Head of caudate nucleus (tissue), 42 donors: ENCODE measurements at regions not wholly inside any gene's neighbourhood (a gene's known extent, or its start where the extent isn't known, plus 50 kb on each side); places are given as distances from the start of the nearest gene placed in this dataset.
"Not testable (repeated sequence)": the region's sequence is repeated elsewhere in the genome, so short reads cannot be mapped to it uniquely, and the experiment has no call there.

Source experiments
- DNase-seq, 42 donors: peaks; one replicate each; pipeline versions ENCODE4 v3.0.0 to v3.0.0-alpha.2; 2020 to 2021; ENCODE audit warnings: mixed read lengths in 7 of 42
- intact Hi-C: fragments of 100-400 bp; cut with DNase I; formaldehyde crosslinking; loops from one replicate; pipeline ENCODE4 v1.15.0; 2022

- intact Hi-C loops: no loop called here
Measured at GRCh38 chrX:18102006-18102405, 118.7 kb downstream of the BEND2 start.

DNA sequence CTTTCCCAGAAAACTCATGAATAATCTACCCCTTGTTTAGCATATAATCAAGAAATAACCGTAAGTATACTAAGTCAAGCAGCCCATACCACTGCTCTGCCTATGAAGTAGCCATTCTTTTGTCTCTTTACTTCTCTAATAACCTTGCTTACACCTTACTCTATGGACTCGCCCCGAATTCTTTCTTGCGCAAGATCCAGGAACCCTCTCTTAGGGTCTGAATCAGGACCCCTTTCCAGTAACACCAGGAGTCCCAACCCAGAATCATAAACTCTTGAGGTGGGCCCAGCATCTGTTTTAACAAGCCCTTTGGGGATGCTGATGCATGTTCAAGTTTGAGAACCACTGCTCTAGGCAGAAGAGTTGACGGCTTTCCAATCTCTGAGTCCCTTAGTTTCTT, 119.6 kb downstream of the BEND2 start:
- intact Hi-C loops: no loop called here
- no peak for DNase-seq

More at GRCh38 chrX:18102006-18102405, 118.7 kb downstream of the BEND2 start:
- no peak for DNase-seq

- intact Hi-C loops: no loop called here
- DNase-seq: no peak
Measured at GRCh38 chrX:18099745-18100144, 120.9 kb downstream of the BEND2 start.

DNA sequence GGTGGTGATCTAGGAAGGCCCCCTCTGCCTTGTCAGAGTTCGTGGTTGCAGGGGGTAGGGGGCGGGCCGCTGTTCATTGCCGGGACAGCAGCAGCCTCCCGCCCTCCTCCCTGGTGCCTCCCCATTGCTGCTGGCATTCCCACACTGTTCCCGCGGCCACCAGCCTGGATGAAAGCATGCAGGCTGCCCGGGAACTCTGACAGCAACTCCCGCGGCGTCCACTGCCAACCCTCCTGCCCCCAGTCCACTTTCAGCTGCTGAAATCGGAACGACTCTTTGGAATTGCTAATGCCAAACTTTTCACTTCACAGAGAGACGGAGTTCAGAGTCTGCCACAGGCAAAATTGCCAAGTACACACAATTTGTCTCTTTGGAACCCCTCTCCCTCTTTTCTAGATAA, 121.9 kb downstream of the BEND2 start:
- DNase-seq: peak in 32 of 42 donors; percentile 1 to 44 (median 21)
- intact Hi-C loops: no loop called here

- intact Hi-C loops: no loop called here
Measured at GRCh38 chrX:18076434-18076833, 144.3 kb downstream of the BEND2 start.

GRCh38 chrX:18075603-18076002, 145.1 kb downstream of the BEND2 start:
- DNase-seq: no peak
- intact Hi-C loops: no loop called here

More at GRCh38 chrX:18076434-18076833, 144.3 kb downstream of the BEND2 start:
- no peak for DNase-seq

- intact Hi-C loops, DNase-seq: not testable (repeated sequence)
Measured at GRCh38 chrX:18068045-18068444, 152.6 kb downstream of the BEND2 start.

DNA sequence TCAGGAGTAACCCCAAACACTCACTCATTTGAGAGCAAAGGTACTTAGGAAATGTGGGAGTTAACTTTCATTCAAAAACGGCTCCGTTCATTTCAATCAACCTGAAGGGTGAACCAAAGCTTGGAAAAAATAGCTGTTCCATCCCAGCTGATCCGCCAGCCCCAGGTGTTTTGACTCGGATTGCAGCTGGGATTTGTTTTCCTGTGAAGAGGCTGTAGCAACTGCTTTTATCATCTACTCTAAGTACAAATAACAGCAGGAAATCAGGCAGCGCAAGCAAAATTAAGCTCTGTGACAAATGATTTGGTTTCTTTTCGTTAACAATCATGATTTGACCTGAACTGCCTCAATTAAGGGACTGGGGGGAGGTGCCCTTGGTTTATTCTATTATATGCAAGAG, 154.7 kb downstream of the BEND2 start:
- intact Hi-C loops: no loop called here
- DNase-seq: no peak

GRCh38 chrX:18051690-18052089, 169.0 kb downstream of the BEND2 start:
- no peak for DNase-seq
- intact Hi-C loops: no loop called here

- no peak for DNase-seq
- intact Hi-C loops: no loop called here
Measured at GRCh38 chrX:18047491-18047890, 173.2 kb downstream of the BEND2 start.

DNA sequence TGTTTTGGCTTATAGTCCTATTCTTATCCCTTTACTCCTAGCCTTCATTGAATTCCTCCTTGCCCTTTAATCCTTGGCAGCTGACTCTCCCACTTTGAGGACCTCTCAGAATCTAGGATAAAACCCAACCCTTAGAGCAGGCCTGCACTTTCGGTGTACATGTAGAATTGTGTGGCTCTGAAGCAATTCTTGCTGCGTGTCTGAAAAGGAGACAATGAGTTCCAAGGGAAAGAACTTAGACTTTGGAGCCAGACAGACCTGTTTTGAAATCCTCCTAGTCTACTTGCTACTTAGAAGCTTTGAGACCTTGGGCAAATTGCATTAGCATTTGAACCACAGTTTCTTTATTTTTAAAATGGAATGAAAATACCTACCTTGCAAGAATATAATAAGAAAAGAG, 175.2 kb downstream of the BEND2 start:
- DNase-seq: no peak
- intact Hi-C loops: no loop called here

DNA sequence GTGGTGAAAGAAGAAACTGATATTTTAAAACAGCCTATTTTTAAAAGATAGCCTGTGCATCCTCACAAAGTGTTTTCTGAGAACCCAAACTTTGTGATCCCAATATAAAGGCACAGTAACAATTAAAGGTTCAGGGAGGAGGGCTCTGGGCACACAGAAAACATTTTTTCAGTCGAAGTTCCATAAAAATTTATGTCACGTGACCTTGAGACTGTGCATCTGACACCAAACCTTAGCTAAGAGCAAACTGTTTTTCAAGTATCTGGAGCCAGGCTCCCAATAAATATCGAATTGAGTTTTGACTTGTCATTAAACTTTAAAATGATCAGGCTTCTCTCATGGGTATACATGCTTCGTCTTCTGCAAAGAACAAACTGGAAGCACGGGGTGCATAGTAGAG, 177.9 kb downstream of the BEND2 start:
- DNase-seq: no peak
- intact Hi-C loops: no loop called here

DNA sequence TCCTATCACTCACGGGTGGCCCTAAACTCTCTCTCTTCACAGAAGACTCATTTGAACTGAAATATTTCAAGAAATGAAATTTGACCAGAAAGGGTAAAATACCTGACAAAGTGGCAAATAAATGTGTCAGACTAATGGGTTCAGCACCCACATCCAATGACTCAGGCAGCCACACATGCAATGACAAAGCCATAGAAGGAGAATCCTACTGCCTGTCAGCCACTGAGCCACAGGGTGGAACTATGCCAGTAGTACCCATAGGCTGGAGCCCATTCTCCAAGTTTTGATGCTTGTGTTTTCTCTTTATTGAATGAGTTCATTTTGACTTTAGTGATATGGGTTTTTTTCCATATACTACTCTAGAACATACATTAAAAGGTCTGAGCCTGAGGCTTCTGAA, 179.0 kb downstream of the BEND2 start:
- peak in 32 of 42 donors; percentile 1 to 59 (median 24) for DNase-seq
- intact Hi-C loops: no loop called here

DNA sequence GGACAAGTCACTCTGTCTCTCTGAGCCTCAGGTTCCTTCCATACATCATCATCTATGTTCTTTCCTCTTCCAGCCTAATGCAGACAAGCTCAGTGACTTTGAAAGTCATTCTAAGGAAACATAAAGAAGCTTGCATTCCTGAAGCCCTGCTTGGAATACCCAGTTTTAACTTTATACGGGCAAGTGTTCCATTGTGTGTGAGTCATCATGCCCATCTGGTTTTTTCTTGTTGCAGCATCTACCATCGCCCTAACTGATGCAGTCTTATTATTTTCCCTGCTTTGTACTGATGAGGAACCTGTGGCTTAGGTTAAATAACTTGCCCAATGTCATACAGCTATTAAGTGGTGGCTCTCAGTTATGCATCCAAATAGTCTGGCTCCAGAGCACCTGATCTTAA, 177.9 kb upstream of the RAI2 start:
- intact Hi-C loops: no loop called here
- DNase-seq: no peak

DNA sequence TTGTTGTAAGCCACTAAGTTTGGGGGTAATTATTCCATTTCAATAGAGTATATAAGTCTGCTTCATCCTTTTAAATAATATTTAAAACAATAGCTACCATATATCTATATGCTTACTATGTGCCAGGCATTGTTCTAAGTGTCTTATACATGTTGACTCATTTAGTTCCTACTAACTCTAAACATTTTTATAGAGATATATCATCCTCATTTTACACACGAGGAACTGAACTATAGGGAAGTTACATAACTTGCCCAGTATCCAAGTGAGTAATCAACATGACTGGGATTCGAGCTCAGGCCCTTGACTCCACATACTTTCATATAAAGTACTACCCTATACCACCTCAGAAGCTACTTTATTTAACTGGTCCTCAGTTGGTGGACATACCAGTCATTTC, 175.3 kb upstream of the RAI2 start:
- intact Hi-C loops: no loop called here

GRCh38 chrX:18034945-18035344, 173.8 kb upstream of the RAI2 start:
- DNase-seq: no peak
- intact Hi-C loops: no loop called here

More for the DNA sequence above, 175.3 kb upstream of the RAI2 start:
- DNase-seq: no peak

DNA sequence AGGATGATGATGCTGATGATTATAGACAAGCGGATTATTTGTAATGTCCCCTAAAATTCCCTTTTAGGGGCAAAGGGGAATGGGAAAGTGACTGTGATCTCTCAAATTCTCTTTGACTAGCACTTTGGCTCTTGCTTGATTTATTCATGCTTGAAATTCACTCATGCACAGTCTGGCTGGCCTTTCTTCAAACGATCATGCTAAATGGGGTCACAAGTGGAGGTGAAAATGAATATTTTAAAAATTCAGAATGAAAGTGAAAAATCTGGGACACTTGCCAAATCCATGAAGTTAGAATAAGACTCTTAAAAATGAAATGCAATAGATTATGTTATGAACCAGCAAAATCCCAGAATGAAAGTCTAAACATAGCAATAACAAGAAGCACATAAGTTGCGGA, 173.4 kb upstream of the RAI2 start:
- no peak for DNase-seq
- intact Hi-C loops: no loop called here

DNA sequence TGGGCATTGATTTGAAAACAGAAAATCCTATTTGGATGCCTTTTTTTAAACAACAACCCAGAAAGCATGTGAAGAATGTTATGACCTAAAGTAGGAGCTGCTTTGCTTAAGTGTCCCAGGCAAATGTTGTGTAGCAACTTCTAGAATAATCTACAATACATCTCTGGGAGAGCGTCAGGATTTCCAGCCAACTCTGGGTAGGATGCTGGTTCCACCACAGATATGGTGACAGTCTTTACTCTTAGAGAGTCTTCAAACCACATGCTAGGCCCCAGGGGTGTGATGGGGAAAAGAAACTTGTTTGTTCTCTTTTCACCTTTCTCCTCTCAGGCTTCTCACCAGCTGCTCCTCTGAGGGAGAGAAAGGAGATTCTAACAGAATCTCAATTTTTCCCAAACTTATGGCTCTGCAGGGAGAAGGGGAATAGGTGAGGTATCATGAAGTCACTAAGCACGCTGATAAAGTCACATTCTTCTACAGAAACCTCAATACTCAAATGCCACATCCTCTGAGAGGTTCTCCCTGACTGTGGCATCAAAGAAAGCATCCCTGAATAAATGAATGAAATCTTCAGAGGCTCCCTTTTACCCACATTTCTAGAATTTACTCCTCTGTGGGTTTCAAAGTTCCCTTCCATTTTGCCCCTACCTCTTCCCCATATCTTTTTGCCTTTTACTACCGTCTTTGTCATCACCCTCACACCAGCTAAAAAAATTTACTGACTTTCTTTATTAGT, 171.6 kb upstream of the RAI2 start:
- no peak for DNase-seq
- intact Hi-C loops: no loop called here

- intact Hi-C loops: no loop called here
- DNase-seq: no peak
Measured at GRCh38 chrX:18031726-18032375, 170.8 kb upstream of the RAI2 start.

DNA sequence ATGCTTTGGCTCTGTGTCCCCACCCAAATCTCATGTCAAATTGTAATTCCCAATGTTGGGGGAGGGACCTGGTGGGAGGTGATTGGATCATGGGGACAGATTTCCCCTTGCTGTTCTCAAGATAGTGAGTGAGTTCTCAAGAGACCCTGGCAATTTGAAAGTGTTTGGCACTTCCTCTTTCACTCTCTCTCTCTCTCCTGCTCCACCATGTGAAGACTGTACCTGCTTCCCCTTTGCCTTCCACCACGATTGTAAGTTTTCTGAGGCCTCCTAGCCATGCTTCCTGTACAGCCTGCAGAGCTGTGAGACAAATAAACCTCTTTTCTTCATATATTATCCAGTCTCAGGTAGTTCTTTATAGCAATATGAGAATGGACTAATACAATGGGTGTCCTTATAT, 169.6 kb upstream of the RAI2 start:
- intact Hi-C loops, DNase-seq: not testable (repeated sequence)

DNA sequence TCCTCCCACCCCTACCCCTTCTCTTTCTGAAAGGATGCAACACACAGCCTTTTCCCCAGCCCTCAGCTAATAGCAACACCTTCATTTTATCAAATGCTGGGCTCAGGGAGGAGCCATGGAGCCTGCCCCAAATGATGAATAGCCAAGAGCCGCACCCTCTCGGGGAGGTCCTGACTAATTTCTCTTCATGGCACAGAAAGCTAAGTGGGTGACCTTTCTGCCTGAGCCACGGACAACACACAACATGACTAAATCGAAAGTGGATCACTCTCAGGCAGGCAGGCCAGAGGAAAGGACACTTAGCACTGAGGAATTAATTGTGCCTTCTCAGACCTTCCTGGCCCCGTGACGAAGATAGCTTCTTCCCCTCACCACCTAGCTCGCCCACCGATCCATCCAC, 165.1 kb upstream of the RAI2 start:
- intact Hi-C loops: no loop called here
- no peak for DNase-seq
